ENCODE measurements at regions not wholly inside any gene's neighbourhood (a gene's known extent, or its start where the extent isn't known, plus 50 kb on each side); places are given as distances from the start of the nearest gene placed in this dataset.

DNA sequence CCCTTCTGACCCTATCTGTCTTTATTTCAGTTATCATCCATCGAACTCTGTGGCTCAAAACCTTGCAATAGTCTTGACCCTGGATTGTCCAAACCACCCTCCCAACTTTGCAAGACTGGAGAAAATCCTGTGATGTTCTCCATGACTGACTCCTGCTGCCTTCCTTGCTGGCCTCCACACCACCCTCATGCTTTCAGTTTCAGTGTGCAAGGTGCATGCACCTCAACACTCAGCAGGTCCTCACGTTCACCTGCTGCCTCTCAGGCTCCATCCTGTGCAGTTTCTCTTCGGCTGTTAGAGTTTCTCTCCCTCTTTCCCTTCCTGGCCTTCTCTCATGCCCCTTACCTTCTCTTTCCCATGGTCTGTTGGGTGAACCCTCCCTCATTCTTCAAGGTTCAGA is 59.4 kb upstream of the ASIC2 start:
- Histone ChIP-seq H3K4me1 (peaks cover 0 to 7% (median 0%) of the 10 kb centered on the region in 3 donors), H3K27me3 (no peaks in the 10 kb centered on the region), H3K9me3 (no peaks in the 10 kb centered on the region), H3K36me3 (no peaks in the 10 kb centered on the region), H3K4me3 (no peak overlapping the region), H3K27ac (no peak overlapping the region)
- ATAC-seq, result no peak
- TF ChIP-seq POLR2A (IDR thresholded peaks at IDR 0.05) (no peak), POLR2AphosphoS5 (IDR thresholded peaks at IDR 0.05) (no peak), EP300 (IDR thresholded peaks at IDR 0.05) (no peak)
- TF ChIP-seq, protein P1, sequence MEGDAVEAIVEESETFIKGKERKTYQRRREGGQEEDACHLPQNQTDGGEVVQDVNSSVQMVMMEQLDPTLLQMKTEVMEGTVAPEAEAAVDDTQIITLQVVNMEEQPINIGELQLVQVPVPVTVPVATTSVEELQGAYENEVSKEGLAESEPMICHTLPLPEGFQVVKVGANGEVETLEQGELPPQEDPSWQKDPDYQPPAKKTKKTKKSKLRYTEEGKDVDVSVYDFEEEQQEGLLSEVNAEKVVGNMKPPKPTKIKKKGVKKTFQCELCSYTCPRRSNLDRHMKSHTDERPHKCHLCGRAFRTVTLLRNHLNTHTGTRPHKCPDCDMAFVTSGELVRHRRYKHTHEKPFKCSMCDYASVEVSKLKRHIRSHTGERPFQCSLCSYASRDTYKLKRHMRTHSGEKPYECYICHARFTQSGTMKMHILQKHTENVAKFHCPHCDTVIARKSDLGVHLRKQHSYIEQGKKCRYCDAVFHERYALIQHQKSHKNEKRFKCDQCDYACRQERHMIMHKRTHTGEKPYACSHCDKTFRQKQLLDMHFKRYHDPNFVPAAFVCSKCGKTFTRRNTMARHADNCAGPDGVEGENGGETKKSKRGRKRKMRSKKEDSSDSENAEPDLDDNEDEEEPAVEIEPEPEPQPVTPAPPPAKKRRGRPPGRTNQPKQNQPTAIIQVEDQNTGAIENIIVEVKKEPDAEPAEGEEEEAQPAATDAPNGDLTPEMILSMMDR (IDR thresholded peaks at IDR 0.05), result no peak
- 56 to 80% methylated on average over 2 to 3 of the region's 3 CpGs for WGBS, 2 donors (ENCODE audit: low coverage in 1 of 2)

DNA sequence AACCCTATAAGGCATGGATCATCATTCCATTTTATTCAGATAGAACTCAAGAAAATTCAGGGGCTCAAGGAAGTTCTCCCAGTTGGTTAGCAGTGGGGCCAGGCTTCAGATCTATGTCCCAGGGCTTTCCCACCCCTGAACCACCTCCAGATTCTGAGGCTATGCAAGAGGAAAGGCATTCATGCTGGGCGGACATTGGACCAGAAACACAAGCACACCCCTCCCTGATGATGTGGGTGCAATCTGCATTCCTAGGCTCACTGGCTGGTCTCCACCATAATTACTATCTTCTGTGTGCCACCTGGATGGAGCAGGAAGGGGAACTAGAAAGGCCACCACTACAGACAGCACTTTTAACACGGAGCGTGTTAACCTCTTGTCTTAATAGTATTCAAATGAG is 63.2 kb upstream of the ASIC2 start:
- no peaks in the 10 kb centered on the region for H3K9me3 ChIP-seq
- no peaks in the 10 kb centered on the region for H3K36me3 ChIP-seq
- H3K4me3 ChIP-seq, result no peak overlapping the region
- H3K4me1 ChIP-seq, result peaks cover 0 to 7% (median 0%) of the 10 kb centered on the region in 3 donors
- peaks cover 12% of the 10 kb centered on the region for H3K27me3 ChIP-seq
- TF ChIP-seq, protein P1 (IDR thresholded peaks at IDR 0.05), result no peak
- TF ChIP-seq EP300 (IDR thresholded peaks at IDR 0.05), result no peak
- no peak for TF ChIP-seq POLR2A (IDR thresholded peaks at IDR 0.05)
- no peak for TF ChIP-seq POLR2AphosphoS5 (IDR thresholded peaks at IDR 0.05)
- no peak for ATAC-seq
- 82% methylated on average over 3 of the region's 3 CpGs; no CpG with 5 or more reads in 1 of the 2 donors for WGBS, 2 donors (ENCODE audit: low coverage in 1 of 2)
- H3K27ac ChIP-seq, result no peak overlapping the region

DNA sequence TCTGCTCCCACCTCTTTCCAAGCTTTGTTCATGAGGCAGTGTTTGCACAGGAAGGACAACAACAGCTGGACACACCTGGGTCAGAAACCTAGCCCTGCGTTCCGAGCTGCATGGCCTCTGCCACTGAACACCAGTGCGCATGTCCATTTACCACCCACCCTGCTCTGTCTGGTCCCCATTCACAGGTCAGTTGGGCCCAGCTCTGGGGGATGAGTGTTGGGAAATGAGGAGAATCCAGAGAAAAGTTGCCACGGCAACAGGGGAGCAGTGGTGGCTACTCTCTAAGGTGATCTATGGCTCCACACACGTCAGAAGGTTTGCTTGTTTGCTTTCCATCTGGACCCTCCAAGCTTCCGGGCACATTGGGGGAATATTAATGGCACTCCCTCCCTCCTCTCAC is 70.4 kb upstream of the ASIC2 start:
- H3K4me3 ChIP-seq, result no peak overlapping the region
- H3K9me3 ChIP-seq, result no peaks in the 10 kb centered on the region
- peaks cover 23% of the 10 kb centered on the region for H3K27me3 ChIP-seq
- 39 to 53% methylated on average over 3 to 4 of the region's 6 CpGs for WGBS, 2 donors (ENCODE audit: low coverage in 1 of 2)
- H3K27ac ChIP-seq, result no peak overlapping the region
- no peaks in the 10 kb centered on the region for H3K36me3 ChIP-seq
- no peaks in the 10 kb centered on the region for H3K4me1 ChIP-seq
- no peak for TF ChIP-seq POLR2AphosphoS5 (IDR thresholded peaks at IDR 0.05)
- TF ChIP-seq POLR2A (IDR thresholded peaks at IDR 0.05), result no peak
- no peak for ATAC-seq

DNA sequence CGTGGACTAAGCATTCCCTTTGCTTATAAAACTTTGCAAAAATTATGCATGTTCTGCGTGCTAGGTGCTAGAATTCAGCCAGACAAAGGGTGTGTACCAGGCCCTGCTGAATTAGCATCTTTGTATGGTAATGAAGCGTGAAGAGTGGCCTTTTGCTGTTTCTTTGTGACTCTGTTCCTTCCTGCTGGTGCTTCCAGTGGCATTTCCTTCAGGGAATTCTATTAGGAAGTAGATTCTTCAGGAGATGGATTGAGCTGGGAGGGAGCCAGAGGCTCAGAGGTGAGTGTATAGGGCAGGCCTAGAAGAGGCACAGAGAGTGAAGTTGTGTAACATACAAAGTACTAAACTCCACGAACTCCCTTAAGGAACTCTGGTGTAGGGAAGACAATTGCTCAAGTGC is 73.9 kb upstream of the ASIC2 start:
- Histone ChIP-seq H3K36me3 (no peaks in the 10 kb centered on the region), H3K27me3 (peaks cover 8% of the 10 kb centered on the region), H3K4me1 (no peaks in the 10 kb centered on the region), H3K4me3 (no peak overlapping the region), H3K9me3 (no peaks in the 10 kb centered on the region), H3K27ac (no peak overlapping the region)
- no peak for ATAC-seq
- 45 to 55% methylated on average over 4 of the region's 4 CpGs for WGBS, 2 donors (ENCODE audit: low coverage in 1 of 2)
- TF ChIP-seq EP300 (IDR thresholded peaks at IDR 0.05) (no peak), POLR2AphosphoS5 (IDR thresholded peaks at IDR 0.05) (no peak), POLR2A (IDR thresholded peaks at IDR 0.05) (no peak)
- TF ChIP-seq, protein P1 (IDR thresholded peaks at IDR 0.05), result no peak

DNA sequence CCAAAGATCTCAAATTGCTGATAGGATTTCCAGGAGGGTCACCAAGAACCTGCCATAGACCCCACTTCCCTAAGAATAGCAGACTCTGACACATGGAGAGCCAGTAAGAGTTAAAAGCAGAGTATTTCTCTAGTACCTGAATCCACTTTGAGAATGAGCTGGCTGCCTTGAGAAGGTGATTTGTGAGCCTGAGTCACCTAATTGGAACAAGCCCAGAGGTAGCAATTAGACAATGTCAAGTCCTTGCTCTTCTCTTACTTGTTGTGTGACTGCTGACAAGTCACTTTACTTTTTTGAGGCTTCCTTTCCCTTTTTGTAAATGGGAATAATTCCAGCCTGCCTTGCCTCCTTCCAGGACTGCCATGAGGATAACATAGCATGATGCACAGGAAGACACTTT is 76.1 kb upstream of the ASIC2 start:
- H3K4me1 ChIP-seq, result no peaks in the 10 kb centered on the region
- TF ChIP-seq, protein P1 (IDR thresholded peaks at IDR 0.05), result no peak
- TF ChIP-seq EP300 (IDR thresholded peaks at IDR 0.05), result no peak
- no peak for TF ChIP-seq POLR2A (IDR thresholded peaks at IDR 0.05)
- no peak for TF ChIP-seq POLR2AphosphoS5 (IDR thresholded peaks at IDR 0.05)
- ATAC-seq, result no peak
- no peaks in the 10 kb centered on the region for H3K9me3 ChIP-seq
- H3K36me3 ChIP-seq, result no peaks in the 10 kb centered on the region
- H3K27me3 ChIP-seq, result no peaks in the 10 kb centered on the region
- H3K27ac ChIP-seq, result no peak overlapping the region
- H3K4me3 ChIP-seq, result no peak overlapping the region

Measured in gastroesophageal sphincter (tissue), 4 donors.